ENCODE measurements at regions not wholly inside any gene's neighbourhood (a gene's known extent, or its start where the extent isn't known, plus 50 kb on each side); places are given as distances from the start of the nearest gene placed in this dataset.

DNA sequence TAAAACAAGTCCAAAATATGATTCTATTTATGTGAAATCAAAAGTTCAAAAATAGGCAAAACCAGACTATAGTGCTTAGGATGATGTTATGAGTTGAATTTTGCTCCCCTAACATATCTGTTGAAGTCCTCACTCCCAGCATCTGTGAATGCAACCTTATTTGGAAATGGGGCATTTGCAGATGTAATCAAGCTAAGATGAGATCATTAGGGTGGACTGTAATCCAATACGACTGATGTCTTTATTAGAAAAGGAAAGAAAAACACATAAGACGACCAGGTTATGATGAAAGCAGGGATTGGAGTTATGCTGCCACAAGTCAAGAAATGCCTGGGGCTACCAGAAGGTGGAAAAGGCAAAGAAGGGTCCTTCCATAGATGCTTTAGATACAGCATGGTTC is 110.5 kb upstream of the CCDC39 start:
- no peak for DNase-seq (ENCODE audit: low spot score)
- Histone ChIP-seq H4K20me1 (ENCODE audit: insufficient read depth, poor library complexity, severe bottlenecking) (no peaks in the 10 kb centered on the region), H3K27me3 (no peaks in the 10 kb centered on the region), H3K36me3 (replicated peaks; ENCODE audit: insufficient read depth, low read depth) (no peaks in the 10 kb centered on the region), H2AFZ (no peak overlapping the region), H3K9me2 (replicated peaks; ENCODE audit: insufficient read depth) (no peaks in the 10 kb centered on the region), H3K27ac (no peak overlapping the region), H3K9me3 (ENCODE audit: low read depth) (no peaks in the 10 kb centered on the region), H3K4me1 (ENCODE audit: insufficient read depth) (no peaks in the 10 kb centered on the region), H3K4me3 (no peak overlapping the region), H3K4me2 (no peak overlapping the region), H3K79me2 (no peaks in the 10 kb centered on the region)
- 54% methylated on average over 2 of the region's 2 CpGs for WGBS (ENCODE audit: low lambda C conversion rate, missing lambda C conversion rate)
- TF ChIP-seq, protein P1, sequence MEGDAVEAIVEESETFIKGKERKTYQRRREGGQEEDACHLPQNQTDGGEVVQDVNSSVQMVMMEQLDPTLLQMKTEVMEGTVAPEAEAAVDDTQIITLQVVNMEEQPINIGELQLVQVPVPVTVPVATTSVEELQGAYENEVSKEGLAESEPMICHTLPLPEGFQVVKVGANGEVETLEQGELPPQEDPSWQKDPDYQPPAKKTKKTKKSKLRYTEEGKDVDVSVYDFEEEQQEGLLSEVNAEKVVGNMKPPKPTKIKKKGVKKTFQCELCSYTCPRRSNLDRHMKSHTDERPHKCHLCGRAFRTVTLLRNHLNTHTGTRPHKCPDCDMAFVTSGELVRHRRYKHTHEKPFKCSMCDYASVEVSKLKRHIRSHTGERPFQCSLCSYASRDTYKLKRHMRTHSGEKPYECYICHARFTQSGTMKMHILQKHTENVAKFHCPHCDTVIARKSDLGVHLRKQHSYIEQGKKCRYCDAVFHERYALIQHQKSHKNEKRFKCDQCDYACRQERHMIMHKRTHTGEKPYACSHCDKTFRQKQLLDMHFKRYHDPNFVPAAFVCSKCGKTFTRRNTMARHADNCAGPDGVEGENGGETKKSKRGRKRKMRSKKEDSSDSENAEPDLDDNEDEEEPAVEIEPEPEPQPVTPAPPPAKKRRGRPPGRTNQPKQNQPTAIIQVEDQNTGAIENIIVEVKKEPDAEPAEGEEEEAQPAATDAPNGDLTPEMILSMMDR (IDR thresholded peaks at IDR 0.05; ENCODE audit: poor library complexity) = no peak
- TF ChIP-seq EZH2 (IDR thresholded peaks at IDR 0.05; ENCODE audit: borderline replicate concordance) (no peak), EZH2phosphoT487 (IDR thresholded peaks at IDR 0.05; ENCODE audit: low read depth, severe bottlenecking, unreplicated experiment) (no peak)

DNA sequence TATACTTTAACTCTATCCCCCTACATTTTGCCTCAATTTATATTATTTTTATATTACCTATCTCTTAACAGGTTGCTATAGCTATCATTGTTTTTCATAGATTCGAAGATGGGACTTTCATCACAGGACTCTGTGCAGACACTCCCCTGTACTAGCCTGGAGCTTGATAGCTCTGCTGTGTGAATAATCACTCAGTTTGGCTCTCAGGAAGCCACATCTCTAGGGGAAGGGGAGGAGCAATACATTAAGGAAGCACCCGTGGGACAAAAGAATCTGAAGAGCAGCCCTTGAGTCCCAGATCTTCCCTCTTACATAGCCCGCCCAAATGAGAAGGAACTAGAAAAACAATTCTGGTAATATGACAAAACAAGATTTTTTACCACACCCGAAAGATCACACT is 114.3 kb upstream of the FXR1 start:
- H3K36me3 ChIP-seq (replicated peaks; ENCODE audit: insufficient read depth, low read depth) = no peaks in the 10 kb centered on the region
- H3K9me3 ChIP-seq (ENCODE audit: low read depth) = no peaks in the 10 kb centered on the region
- H3K27me3 ChIP-seq = no peaks in the 10 kb centered on the region
- WGBS (ENCODE audit: low lambda C conversion rate, missing lambda C conversion rate) = 69% methylated on average over 4 of the region's 4 CpGs
- TF ChIP-seq EZH2 (IDR thresholded peaks at IDR 0.05; ENCODE audit: borderline replicate concordance) = no peak
- TF ChIP-seq, protein P1 (IDR thresholded peaks at IDR 0.05; ENCODE audit: poor library complexity) = no peak
- no peak for TF ChIP-seq EZH2phosphoT487 (IDR thresholded peaks at IDR 0.05; ENCODE audit: low read depth, severe bottlenecking, unreplicated experiment)
- H4K20me1 ChIP-seq (ENCODE audit: insufficient read depth, poor library complexity, severe bottlenecking) = no peaks in the 10 kb centered on the region
- H3K79me2 ChIP-seq = no peaks in the 10 kb centered on the region
- H3K27ac ChIP-seq = no peak overlapping the region
- H2AFZ ChIP-seq = no peak overlapping the region
- H3K4me2 ChIP-seq = no peak overlapping the region
- no peaks in the 10 kb centered on the region for H3K4me1 ChIP-seq (ENCODE audit: insufficient read depth)
- no peak for DNase-seq (ENCODE audit: low spot score)
- no peaks in the 10 kb centered on the region for H3K9me2 ChIP-seq (replicated peaks; ENCODE audit: insufficient read depth)
- no peak overlapping the region for H3K4me3 ChIP-seq

DNA sequence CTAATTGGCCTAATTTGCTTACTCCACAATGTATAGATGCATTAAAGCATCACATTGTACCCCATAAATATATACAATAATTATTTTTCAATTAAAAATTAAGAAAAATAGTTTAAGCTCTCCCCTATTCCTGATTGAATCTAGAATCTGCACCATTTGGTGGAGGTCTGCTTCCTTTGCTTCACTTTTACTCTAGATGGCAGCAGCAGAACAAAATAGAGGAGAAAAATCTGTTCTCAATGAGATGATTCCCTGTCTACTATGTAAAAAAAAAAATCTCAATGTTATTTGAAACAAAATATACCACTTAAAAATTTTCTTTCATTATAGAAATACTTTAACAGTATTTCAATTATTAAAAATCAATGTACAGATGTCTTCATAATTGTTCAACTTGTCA is 109.6 kb upstream of the FXR1 start:
- H3K27ac ChIP-seq = no peak overlapping the region
- H2AFZ ChIP-seq = no peak overlapping the region
- H3K27me3 ChIP-seq = no peaks in the 10 kb centered on the region
- H3K9me2 ChIP-seq (replicated peaks; ENCODE audit: insufficient read depth) = no peaks in the 10 kb centered on the region
- DNase-seq (ENCODE audit: low spot score) = peak; percentile 27
- no peak overlapping the region for H3K4me2 ChIP-seq
- no peaks in the 10 kb centered on the region for H3K79me2 ChIP-seq
- no peaks in the 10 kb centered on the region for H3K36me3 ChIP-seq (replicated peaks; ENCODE audit: insufficient read depth, low read depth)
- TF ChIP-seq EZH2phosphoT487 (IDR thresholded peaks at IDR 0.05; ENCODE audit: low read depth, severe bottlenecking, unreplicated experiment) = no peak
- TF ChIP-seq, protein P1 (IDR thresholded peaks at IDR 0.05; ENCODE audit: poor library complexity) = peak; percentile 75
- no peak for TF ChIP-seq EZH2 (IDR thresholded peaks at IDR 0.05; ENCODE audit: borderline replicate concordance)
- no peaks in the 10 kb centered on the region for H4K20me1 ChIP-seq (ENCODE audit: insufficient read depth, poor library complexity, severe bottlenecking)
- H3K4me1 ChIP-seq (ENCODE audit: insufficient read depth) = no peaks in the 10 kb centered on the region
- no peak overlapping the region for H3K4me3 ChIP-seq
- H3K9me3 ChIP-seq (ENCODE audit: low read depth) = no peaks in the 10 kb centered on the region

DNA sequence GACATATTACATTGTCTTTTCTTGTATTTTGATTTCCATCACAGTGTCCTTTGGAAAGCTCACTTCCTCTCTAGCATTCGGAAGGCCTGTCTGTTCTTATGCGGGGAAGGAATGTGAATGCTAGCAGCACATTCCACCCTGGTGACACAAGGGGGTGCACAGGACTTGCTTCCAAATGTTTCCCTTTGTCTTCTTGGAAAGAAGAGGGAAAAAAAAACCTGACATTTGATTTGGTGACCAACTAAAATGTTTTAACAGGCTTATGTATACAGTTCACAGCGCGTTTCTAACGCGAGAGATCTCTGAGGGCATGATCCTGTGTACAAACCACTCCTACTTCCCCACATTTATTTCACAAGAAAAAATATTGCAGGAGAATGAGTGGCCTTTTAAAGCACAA is 107.6 kb upstream of the FXR1 start:
- no peaks in the 10 kb centered on the region for H3K36me3 ChIP-seq (replicated peaks; ENCODE audit: insufficient read depth, low read depth)
- peak overlapping the region; percentile 2 for H3K4me3 ChIP-seq
- H3K79me2 ChIP-seq = no peaks in the 10 kb centered on the region
- no peaks in the 10 kb centered on the region for H4K20me1 ChIP-seq (ENCODE audit: insufficient read depth, poor library complexity, severe bottlenecking)
- H3K9me3 ChIP-seq (ENCODE audit: low read depth) = no peaks in the 10 kb centered on the region
- TF ChIP-seq, protein P1 (IDR thresholded peaks at IDR 0.05; ENCODE audit: poor library complexity) = peak; percentile 53
- TF ChIP-seq EZH2 (IDR thresholded peaks at IDR 0.05; ENCODE audit: borderline replicate concordance) (no peak), EZH2phosphoT487 (IDR thresholded peaks at IDR 0.05; ENCODE audit: low read depth, severe bottlenecking, unreplicated experiment) (no peak)
- no peaks in the 10 kb centered on the region for H3K27me3 ChIP-seq
- peak overlapping the region; percentile 43 for H2AFZ ChIP-seq
- peak; percentile 53 for DNase-seq (ENCODE audit: low spot score)
- WGBS (ENCODE audit: low lambda C conversion rate, missing lambda C conversion rate) = 5% methylated on average over 6 of the region's 6 CpGs
- peak overlapping the region; percentile 34 for H3K4me2 ChIP-seq
- no peaks in the 10 kb centered on the region for H3K9me2 ChIP-seq (replicated peaks; ENCODE audit: insufficient read depth)
- H3K4me1 ChIP-seq (ENCODE audit: insufficient read depth) = no peaks in the 10 kb centered on the region
- H3K27ac ChIP-seq = no peak overlapping the region
